Thyroid gland (tissue), 4 donors: ENCODE measurements at regions not wholly inside any gene's neighbourhood (a gene's known extent, or its start where the extent isn't known, plus 50 kb on each side); places are given as distances from the start of the nearest gene placed in this dataset.
"Not testable (repeated sequence)": the region's sequence is repeated elsewhere in the genome, so short reads cannot be mapped to it uniquely, and the experiment has no call there.

Experiments used
- DNase-seq, 2 donors: peaks; one replicate each; pipeline ENCODE4 v3.0.0-alpha.2; 2019
- H3K27ac ChIP-seq, 3 donors: fragments of 200-600 bp; sonication (generic); 1 replicate in 2 of 3; 2 replicates in 1 of 3; pipeline ENCODE4 v1.5.1; 2016 to 2019; ENCODE audit warnings: mild to moderate bottlenecking in 1 of 3, moderate library complexity in 1 of 3
- H3K27me3 ChIP-seq: fragments of 200-600 bp; sonication (generic); one replicate; pipeline ENCODE4 v1.5.1; 2019
- H3K36me3 ChIP-seq, 2 donors: fragments of 200-600 bp; sonication (generic); one replicate each; pipeline ENCODE4 v1.5.1; 2016 to 2019
- H3K4me1 ChIP-seq, 2 donors: fragments of 200-600 bp; sonication (generic); one replicate each; pipeline ENCODE4 v1.5.1; 2017 to 2019
- H3K4me3 ChIP-seq, 3 donors: fragments of 200-600 bp; sonication (generic); replicated peaks in 1 of 3; 1 replicate in 2 of 3; 2 replicates in 1 of 3; pipeline ENCODE4 v1.5.1; 2016; ENCODE audit warnings: mild to moderate bottlenecking in 1 of 3
- H3K9me3 ChIP-seq: fragments of 200-600 bp; sonication (generic); one replicate; pipeline ENCODE4 v1.5.1; 2017
- CTCF ChIP-seq, 6 experiments: fragments of 200-600 bp in 3 of 6; fragments of 450-650 bp in 3 of 6; sonication (generic) in 3 of 6; IDR thresholded peaks; one replicate each; pipeline ENCODE4 v1.5.1; 2016 to 2019; ENCODE audit warnings: antibody characterized with exemption in 6 of 6, mild to moderate bottlenecking in 2 of 6, inconsistent platforms in 1 of 6, moderate library complexity in 1 of 6
- POLR2A ChIP-seq, 2 donors: fragments of 450-650 bp; IDR thresholded peaks; one replicate each; pipeline ENCODE4 v1.6.1; 2017; ENCODE audit warnings: antibody characterized with exemption in 2 of 2, mild to moderate bottlenecking in 2 of 2, moderate library complexity in 1 of 2
- WGBS, 2 donors: methylation state at CpG; one replicate each; pipeline ENCODE4 v1.1.5; 2017; 5-methylcytosine and 5-hydroxymethylcytosine counted together
- intact Hi-C: fragments of 100-400 bp; cut with DNase I; formaldehyde crosslinking; loops from one replicate; pipeline ENCODE4 v1.15.1; 2023

GRCh38 chr10:15430969-15431771, 60.1 kb upstream of the FAM171A1 start:
- H3K27ac ChIP-seq: no peak overlapping the region
- no peaks in the 10 kb centered on the region for H3K4me1 ChIP-seq
- H3K9me3 ChIP-seq: no peaks in the 10 kb centered on the region
- no peaks in the 10 kb centered on the region for H3K27me3 ChIP-seq
- DNase-seq: no peak
- intact Hi-C loops: loop anchor here (5.0 kb wide), 1 partner anchor 296 kb away; no protein-coding TSS in a partner anchor
- no peaks in the 10 kb centered on the region for H3K36me3 ChIP-seq
- TF ChIP-seq POLR2A (IDR thresholded peaks at IDR 0.05) (no peak), CTCF (IDR thresholded peaks at IDR 0.05) (no peak)
- H3K4me3 ChIP-seq: no peak overlapping the region
- WGBS, 2 donors: 79 to 86% methylated on average over 7 of the region's 7 CpGs

- H3K4me1 ChIP-seq: no peaks in the 10 kb centered on the region
- H3K36me3 ChIP-seq: no peaks in the 10 kb centered on the region
- intact Hi-C loops: no loop called here
- H3K27me3 ChIP-seq: no peaks in the 10 kb centered on the region
- TF ChIP-seq CTCF (IDR thresholded peaks at IDR 0.05): no peak
- TF ChIP-seq POLR2A (IDR thresholded peaks at IDR 0.05): no peak
- WGBS, 2 donors: 66 to 86% methylated on average over 2 of the region's 2 CpGs
- H3K4me3 ChIP-seq: no peak overlapping the region
- no peak overlapping the region for H3K27ac ChIP-seq
- H3K9me3 ChIP-seq: no peaks in the 10 kb centered on the region
- DNase-seq: no peak
Observed at GRCh38 chr10:15428681-15429080, 57.6 kb upstream of the FAM171A1 start.

GRCh38 chr10:15427843-15428414, 56.8 kb upstream of the FAM171A1 start:
- WGBS, 2 donors: 28 to 30% methylated on average over 5 of the region's 5 CpGs
- no peak for TF ChIP-seq POLR2A (IDR thresholded peaks at IDR 0.05)
- peak in 3 of 6 experiments; percentile 21 to 48 (median 46) for TF ChIP-seq CTCF (IDR thresholded peaks at IDR 0.05)
- H3K27ac ChIP-seq: no peak overlapping the region

GRCh38 chr10:15426558-15426957, 55.5 kb upstream of the FAM171A1 start:
- Histone ChIP-seq H3K27ac (no peak overlapping the region), H3K27me3 (no peaks in the 10 kb centered on the region), H3K4me1 (no peaks in the 10 kb centered on the region), H3K9me3 (no peaks in the 10 kb centered on the region), H3K36me3 (no peaks in the 10 kb centered on the region), H3K4me3 (no peak overlapping the region)
- 89 to 91% methylated on average over 15 of the region's 15 CpGs for WGBS, 2 donors
- TF ChIP-seq CTCF (IDR thresholded peaks at IDR 0.05) (no peak), POLR2A (IDR thresholded peaks at IDR 0.05) (no peak)
- no peak for DNase-seq
- intact Hi-C loops: no loop called here

More at GRCh38 chr10:15427843-15428414, 56.8 kb upstream of the FAM171A1 start:
- no peaks in the 10 kb centered on the region for H3K36me3 ChIP-seq
- no peak overlapping the region for H3K4me3 ChIP-seq
- H3K9me3 ChIP-seq: no peaks in the 10 kb centered on the region
- H3K4me1 ChIP-seq: no peaks in the 10 kb centered on the region
- H3K27me3 ChIP-seq: no peaks in the 10 kb centered on the region
- DNase-seq: no peak
- intact Hi-C loops: no loop called here

- Histone ChIP-seq H3K27me3 (no peaks in the 10 kb centered on the region), H3K9me3 (no peaks in the 10 kb centered on the region), H3K4me3 (no peak overlapping the region), H3K36me3 (no peaks in the 10 kb centered on the region), H3K27ac (no peak overlapping the region), H3K4me1 (no peaks in the 10 kb centered on the region)
- no peak for DNase-seq
- intact Hi-C loops: no loop called here
- 92 to 95% methylated on average over 8 to 11 of the region's 29 CpGs for WGBS, 2 donors
- TF ChIP-seq POLR2A (IDR thresholded peaks at IDR 0.05) (no peak), CTCF (IDR thresholded peaks at IDR 0.05) (no peak)
Observed at GRCh38 chr10:15426115-15426514, 55.0 kb upstream of the FAM171A1 start.

- H3K9me3 ChIP-seq, H3K36me3 ChIP-seq, H3K4me3 ChIP-seq, H3K4me1 ChIP-seq, H3K27ac ChIP-seq, H3K27me3 ChIP-seq, DNase-seq, intact Hi-C loops: not testable (repeated sequence)
- 96 to 99% methylated on average over 4 of the region's 4 CpGs for WGBS, 2 donors
Observed at GRCh38 chr10:15421875-15422274, 50.8 kb upstream of the FAM171A1 start.
